ENCODE measurements at regions not wholly inside any gene's neighbourhood (a gene's known extent, or its start where the extent isn't known, plus 50 kb on each side); places are given as distances from the start of the nearest gene placed in this dataset.

GRCh38 chr4:37138789-37139188 is 105.8 kb upstream of the NWD2 start:
- Mint-ChIP-seq H3K36me3 (ENCODE audit: insufficient read depth) (no peaks in the 10 kb centered on the region), H3K9me3 (peaks cover 3% of the 10 kb centered on the region), H3K4me1 (ENCODE audit: low read depth) (no peaks in the 10 kb centered on the region)

GRCh38 chr4:37139987-37140386 is 104.6 kb upstream of the NWD2 start:
- no peak for DNase-seq

More at GRCh38 chr4:37138789-37139188, 105.8 kb upstream of the NWD2 start:
- DNase-seq (no peak), ATAC-seq (no peak)
- no peak overlapping the region for H3K4me3 Mint-ChIP-seq
- H3K27me3 Mint-ChIP-seq (ENCODE audit: low read depth), result no peaks in the 10 kb centered on the region

DNA sequence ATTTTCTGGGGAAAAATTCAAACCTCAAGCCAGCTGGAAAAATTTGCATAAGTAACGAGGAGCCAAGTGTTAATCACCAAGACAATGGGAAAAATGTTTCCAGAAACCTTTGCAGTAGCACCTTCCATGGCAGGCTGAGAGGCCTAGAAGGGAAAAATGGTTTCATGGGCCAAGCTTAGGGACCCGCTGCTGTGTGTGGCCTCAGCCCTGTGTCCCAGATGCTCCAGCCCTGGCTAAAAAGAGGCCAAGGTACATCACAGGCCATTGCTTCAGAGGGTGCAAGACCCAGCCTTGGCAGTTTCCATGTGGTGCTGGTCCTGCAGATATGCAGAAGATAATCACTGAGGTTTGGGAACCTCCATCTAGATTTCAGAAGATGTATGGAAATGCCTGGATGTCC is 98.3 kb upstream of the NWD2 start:
- ATAC-seq (no peak), DNase-seq (no peak)
- Mint-ChIP-seq H3K27me3 (ENCODE audit: low read depth) (no peaks in the 10 kb centered on the region), H3K4me3 (no peak overlapping the region), H3K9me3 (peaks cover 11% of the 10 kb centered on the region), H3K36me3 (ENCODE audit: insufficient read depth) (no peaks in the 10 kb centered on the region), H3K4me1 (ENCODE audit: low read depth) (no peaks in the 10 kb centered on the region)

More at GRCh38 chr4:37139987-37140386, 104.6 kb upstream of the NWD2 start:
- H3K27me3 Mint-ChIP-seq (ENCODE audit: low read depth), result no peaks in the 10 kb centered on the region
- H3K9me3 Mint-ChIP-seq, result peaks cover 3% of the 10 kb centered on the region
- no peaks in the 10 kb centered on the region for H3K36me3 Mint-ChIP-seq (ENCODE audit: insufficient read depth)
- no peak overlapping the region for H3K4me3 Mint-ChIP-seq
- ATAC-seq, result no peak
- H3K4me1 Mint-ChIP-seq (ENCODE audit: low read depth), result no peaks in the 10 kb centered on the region

GRCh38 chr4:37157476-37158167 is 86.9 kb upstream of the NWD2 start:
- Mint-ChIP-seq H3K4me3 (no peak overlapping the region), H3K27me3 (ENCODE audit: low read depth) (no peaks in the 10 kb centered on the region), H3K4me1 (ENCODE audit: low read depth) (no peaks in the 10 kb centered on the region), H3K9me3 (no peaks in the 10 kb centered on the region), H3K36me3 (ENCODE audit: insufficient read depth) (no peaks in the 10 kb centered on the region)
- no peak for ATAC-seq
- no peak for DNase-seq

DNA sequence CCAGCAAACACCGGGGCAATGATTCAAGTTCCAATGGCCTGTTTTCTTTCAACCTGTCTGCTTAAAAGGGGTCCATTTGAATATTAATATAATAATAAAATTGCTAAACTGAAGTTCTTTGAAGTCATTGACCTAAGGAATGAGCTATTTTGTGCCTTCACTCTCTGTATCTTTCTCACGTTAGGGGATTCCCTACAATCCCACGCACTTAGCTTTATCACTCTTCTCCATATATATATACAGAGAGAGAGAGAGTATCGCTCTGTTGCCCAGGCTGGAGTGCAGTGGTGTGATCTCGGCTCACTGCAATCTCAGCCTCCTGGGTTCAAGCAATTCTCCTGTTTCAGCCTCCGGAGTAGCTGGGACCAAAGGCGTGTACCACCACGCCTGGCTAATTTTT is 83.9 kb upstream of the NWD2 start:
- ATAC-seq, result no peak
- no peaks in the 10 kb centered on the region for H3K27me3 Mint-ChIP-seq (ENCODE audit: low read depth)
- H3K4me3 Mint-ChIP-seq, result no peak overlapping the region
- no peaks in the 10 kb centered on the region for H3K4me1 Mint-ChIP-seq (ENCODE audit: low read depth)
- H3K9me3 Mint-ChIP-seq, result no peaks in the 10 kb centered on the region
- H3K36me3 Mint-ChIP-seq (ENCODE audit: insufficient read depth), result no peaks in the 10 kb centered on the region
- DNase-seq, result no peak

DNA sequence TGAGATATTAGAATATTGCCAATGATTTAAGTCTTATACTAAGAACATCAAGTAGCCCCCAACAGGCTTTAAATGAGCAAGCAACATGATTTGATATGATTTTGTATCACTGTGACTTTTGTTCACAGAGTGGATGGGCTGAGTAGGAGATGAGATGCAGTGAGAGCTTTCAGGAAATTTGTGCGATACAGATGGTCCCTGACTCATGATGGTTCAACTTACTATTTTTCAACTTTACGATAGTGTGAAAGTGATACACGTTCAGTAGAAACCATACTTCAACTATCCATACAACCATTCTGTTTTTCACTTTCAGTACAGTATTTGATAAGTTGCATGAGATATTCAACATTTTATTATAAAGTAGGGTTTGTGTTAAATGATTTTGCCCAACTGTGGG is 78.7 kb upstream of the NWD2 start:
- no peaks in the 10 kb centered on the region for H3K36me3 Mint-ChIP-seq (ENCODE audit: insufficient read depth)
- H3K4me3 Mint-ChIP-seq, result no peak overlapping the region
- no peaks in the 10 kb centered on the region for H3K27me3 Mint-ChIP-seq (ENCODE audit: low read depth)
- H3K4me1 Mint-ChIP-seq (ENCODE audit: low read depth), result no peaks in the 10 kb centered on the region
- H3K9me3 Mint-ChIP-seq, result no peaks in the 10 kb centered on the region
- no peak for DNase-seq
- no peak for ATAC-seq

DNA sequence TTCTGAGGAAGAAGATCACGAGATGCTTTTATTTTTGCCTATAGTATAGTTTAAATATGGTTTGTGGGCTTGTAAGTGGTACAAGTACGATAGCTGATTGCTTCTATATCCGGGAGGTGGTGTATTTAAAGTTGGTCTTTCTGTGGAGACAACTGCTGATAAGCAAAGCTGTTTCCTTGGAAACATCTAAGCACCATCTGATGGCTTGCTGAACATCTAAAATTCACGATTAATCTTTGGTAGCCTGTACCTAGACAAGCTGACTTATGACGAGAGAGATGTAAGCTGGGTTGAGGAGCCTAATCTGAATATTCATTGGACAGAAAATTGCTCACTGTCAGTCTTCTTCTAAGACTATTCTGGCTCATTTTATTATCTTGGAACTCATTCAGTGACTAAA is 74.6 kb upstream of the NWD2 start:
- Mint-ChIP-seq H3K4me1 (ENCODE audit: low read depth) (no peaks in the 10 kb centered on the region), H3K36me3 (ENCODE audit: insufficient read depth) (no peaks in the 10 kb centered on the region), H3K27me3 (ENCODE audit: low read depth) (no peaks in the 10 kb centered on the region), H3K9me3 (no peaks in the 10 kb centered on the region), H3K4me3 (no peak overlapping the region)
- DNase-seq, result no peak
- ATAC-seq, result no peak

GRCh38 chr4:37188100-37188499 is 56.4 kb upstream of the NWD2 start:
- H3K9me3 Mint-ChIP-seq, result no peaks in the 10 kb centered on the region
- no peaks in the 10 kb centered on the region for H3K4me1 Mint-ChIP-seq (ENCODE audit: low read depth)
- ATAC-seq (no peak), DNase-seq (no peak)
- H3K36me3 Mint-ChIP-seq (ENCODE audit: insufficient read depth), result no peaks in the 10 kb centered on the region
- H3K4me3 Mint-ChIP-seq, result no peak overlapping the region
- H3K27me3 Mint-ChIP-seq (ENCODE audit: low read depth), result peaks cover 7% of the 10 kb centered on the region

Measured in activated T-cell treated with anti-CD3 and anti-CD28 coated beads, Interleukin-2, amount 50 U/mL, for 4 hours (primary cell).